Hepatocyte (in vitro differentiated cells): ENCODE measurements at regions not wholly inside any gene's neighbourhood (a gene's known extent, or its start where the extent isn't known, plus 50 kb on each side); places are given as distances from the start of the nearest gene placed in this dataset.

Experiments
- EZH2 ChIP-seq: fragments of 200-600 bp; sonication (generic); IDR thresholded peaks from 2 replicates; pipeline ENCODE4 v1.6.1; 2016; ENCODE audit warnings: antibody characterized with exemption, mild to moderate bottlenecking, borderline replicate concordance
- EZH2phosphoT487 ChIP-seq: fragments of 200-600 bp; sonication (generic); IDR thresholded peaks from one replicate; pipeline ENCODE4 v1.6.1; 2018; ENCODE audit warnings: antibody characterized with exemption, mild to moderate bottlenecking, low read depth, moderate library complexity; ENCODE audit not compliant: unreplicated experiment, severe bottlenecking
- TF ChIP-seq, protein P1 (sequence below): fragments of 200-600 bp; sonication (generic); IDR thresholded peaks from 2 replicates; pipeline ENCODE4 v1.5.1; 2016; ENCODE audit warnings: antibody characterized with exemption, mild to moderate bottlenecking; ENCODE audit not compliant: poor library complexity

DNA sequence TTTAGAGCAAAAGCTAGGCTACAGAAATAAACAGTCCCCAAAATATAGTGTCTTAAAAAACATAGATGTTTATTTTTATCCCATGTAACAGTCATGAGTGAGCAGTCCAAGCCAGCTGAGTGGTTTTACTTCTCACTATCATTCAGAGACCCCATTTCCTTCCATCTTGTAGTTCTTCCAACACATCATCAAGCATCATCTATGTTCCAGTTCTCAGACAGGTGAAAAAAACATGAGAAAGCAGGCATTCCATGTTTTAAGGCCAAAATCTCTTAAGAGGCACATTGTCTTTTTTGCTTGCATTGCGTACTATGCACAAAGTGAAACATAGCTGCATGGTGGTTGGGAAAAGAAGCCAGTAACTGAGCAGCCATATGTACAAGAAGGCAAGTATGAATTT lies 128.6 kb downstream of the ATOH1 start:
- TF ChIP-seq, protein P1, sequence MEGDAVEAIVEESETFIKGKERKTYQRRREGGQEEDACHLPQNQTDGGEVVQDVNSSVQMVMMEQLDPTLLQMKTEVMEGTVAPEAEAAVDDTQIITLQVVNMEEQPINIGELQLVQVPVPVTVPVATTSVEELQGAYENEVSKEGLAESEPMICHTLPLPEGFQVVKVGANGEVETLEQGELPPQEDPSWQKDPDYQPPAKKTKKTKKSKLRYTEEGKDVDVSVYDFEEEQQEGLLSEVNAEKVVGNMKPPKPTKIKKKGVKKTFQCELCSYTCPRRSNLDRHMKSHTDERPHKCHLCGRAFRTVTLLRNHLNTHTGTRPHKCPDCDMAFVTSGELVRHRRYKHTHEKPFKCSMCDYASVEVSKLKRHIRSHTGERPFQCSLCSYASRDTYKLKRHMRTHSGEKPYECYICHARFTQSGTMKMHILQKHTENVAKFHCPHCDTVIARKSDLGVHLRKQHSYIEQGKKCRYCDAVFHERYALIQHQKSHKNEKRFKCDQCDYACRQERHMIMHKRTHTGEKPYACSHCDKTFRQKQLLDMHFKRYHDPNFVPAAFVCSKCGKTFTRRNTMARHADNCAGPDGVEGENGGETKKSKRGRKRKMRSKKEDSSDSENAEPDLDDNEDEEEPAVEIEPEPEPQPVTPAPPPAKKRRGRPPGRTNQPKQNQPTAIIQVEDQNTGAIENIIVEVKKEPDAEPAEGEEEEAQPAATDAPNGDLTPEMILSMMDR: no peak
- TF ChIP-seq EZH2 (no peak), EZH2phosphoT487 (no peak)
